HepG2 (cell line): ENCODE measurements at regions not wholly inside any gene's neighbourhood (a gene's known extent, or its start where the extent isn't known, plus 50 kb on each side); places are given as distances from the start of the nearest gene placed in this dataset.

Experiments
- ATAC-seq: fragments of 200-7000 bp; cut with Tn5 transposase; 3 replicates; pipeline ENCODE4 v1.9.1; 2020; ENCODE audit warnings: mild to moderate bottlenecking, moderate library complexity
- BruUV-seq: library from RNA; stranded (reverse); fragments of 400-500 nt; replicated peaks from 2 replicates; lab custom pipeline; 2021; lab: Mats Ljungman, UMichigan
- CTCF ChIA-PET: fragments of 300-600 bp; formaldehyde crosslinking; extraction: SDS; loops from one replicate; lab custom pipeline; 2021; ENCODE audit warnings: low total read pairs, inconsistent platforms, low intra/inter-chr PET ratio; lab: Yijun Ruan, JAX
- POLR2A ChIA-PET: fragments of 350-600 bp; sonication (Branson Sonifier 250); formaldehyde crosslinking; loops from one replicate; lab custom pipeline; 2020; ENCODE audit warnings: antibody characterized with exemption, inconsistent platforms; lab: Yijun Ruan, JAX
- DNase-seq: peaks from one replicate; pipeline ENCODE4 v3.0.0-alpha.2; 2015; ENCODE audit warnings: low spot score
- FAIRE-seq: peaks from 3 replicates; lab custom pipeline; 2011; peaks lifted over from hg19 to GRCh38; lab: Jason Lieb, UNC
- H2AFZ ChIP-seq: one replicate; pipeline ENCODE4 v1.6.1; 2011; ENCODE audit warnings: low read length, inconsistent platforms
- H3K27ac ChIP-seq: fragments of 300-600 bp; 3 replicates; pipeline ENCODE4 v1.8.0; 2011; ENCODE audit warnings: mixed run types, mild to moderate bottlenecking, mixed read lengths, low read length, inconsistent platforms; ENCODE audit not compliant: insufficient read depth; ENCODE audit errors: extremely low read length
- H3K27me3 ChIP-seq, 2 experiments: fragments of 200-600 bp in 1 of 2; 2 replicates in 1 of 2; 3 replicates in 1 of 2; pipeline versions ENCODE4 v1.6.0 to v1.8.0; 2011; ENCODE audit warnings: low read length in 2 of 2, mild to moderate bottlenecking in 2 of 2, moderate library complexity in 2 of 2, inconsistent platforms in 1 of 2; ENCODE audit not compliant: insufficient read depth in 2 of 2, control insufficient read depth in 1 of 2
- H3K36me3 ChIP-seq, 2 experiments: fragments of 200-600 bp in 1 of 2; replicated peaks in 1 of 2; 2 replicates in 1 of 2; 3 replicates in 1 of 2; pipeline versions ENCODE4 v1.5.1 to v1.8.0; 2011; ENCODE audit warnings: low read length in 2 of 2, inconsistent platforms in 1 of 2; ENCODE audit not compliant: insufficient read depth in 2 of 2, control insufficient read depth in 1 of 2
- H3K4me1 ChIP-seq: 2 replicates; pipeline ENCODE4 v1.5.1; 2012; ENCODE audit warnings: low read length, inconsistent platforms; ENCODE audit not compliant: insufficient read depth
- H3K4me2 ChIP-seq: 2 replicates; pipeline ENCODE4 v1.6.0; 2011; ENCODE audit warnings: low read depth, low read length, inconsistent platforms
- H3K4me3 ChIP-seq, 3 experiments: fragments of 200-600 bp in 1 of 3; sonication (generic), shearing (Covaris generic) in 1 of 3; replicated peaks in 1 of 3; 2 replicates each; pipeline ENCODE4 v1.5.1; 2011 to 2016; ENCODE audit warnings: low read length in 3 of 3, inconsistent platforms in 2 of 3, low read depth in 2 of 3, mild to moderate bottlenecking in 2 of 3, control low read depth in 1 of 3, mixed read lengths in 1 of 3; ENCODE audit not compliant: insufficient read depth in 1 of 3
- H3K79me2 ChIP-seq: one replicate; pipeline ENCODE4 v1.6.1; 2011; ENCODE audit warnings: low read length, inconsistent platforms; ENCODE audit not compliant: insufficient read depth
- H3K9ac ChIP-seq: 2 replicates; pipeline ENCODE4 v1.6.0; 2011; ENCODE audit warnings: mild to moderate bottlenecking, low read depth, low read length, inconsistent platforms; ENCODE audit not compliant: insufficient read depth
- H3K9me3 ChIP-seq: 2 replicates; pipeline ENCODE4 v1.5.1; 2012; ENCODE audit warnings: mild to moderate bottlenecking, low read length
- H4K20me1 ChIP-seq: 2 replicates; pipeline ENCODE4 v1.6.0; 2011; ENCODE audit warnings: inconsistent platforms, mild to moderate bottlenecking, low read length, moderate library complexity; ENCODE audit not compliant: insufficient read depth
- CBFB ChIP-seq: sonication (generic); formaldehyde crosslinking; IDR thresholded peaks from 2 replicates; pipeline ENCODE4 v1.4.0; 2020; ENCODE audit warnings: missing genetic modification reagents
- CBX1 ChIP-seq: IDR thresholded peaks from one replicate; pipeline ENCODE4 v1.6.1; 2016; ENCODE audit warnings: antibody characterized with exemption, low read depth
- HCFC1 ChIP-seq: fragments of 150-350 bp; IDR thresholded peaks from 2 replicates; pipeline ENCODE4 v1.6.1; 2014; ENCODE audit warnings: low read depth, low read length
- KLF16 ChIP-seq, 2 experiments: sonication (generic) in 1 of 2; formaldehyde crosslinking in 1 of 2; IDR thresholded peaks; 2 replicates each; pipeline versions ENCODE4 v1.6.1 to v1.8.0; 2016 to 2023; ENCODE audit warnings: missing genetic modification reagents in 2 of 2, missing compliant biosample characterization in 1 of 2
- RXRB ChIP-seq: IDR thresholded peaks from 2 replicates; pipeline ENCODE4 v1.6.1; 2016; ENCODE audit warnings: borderline replicate concordance, missing genetic modification reagents, missing compliant biosample characterization
- TAF15 ChIP-seq: fragments of 200-400 bp; formaldehyde crosslinking; IDR thresholded peaks from one replicate; pipeline ENCODE4 v1.6.1; 2018; ENCODE audit warnings: mild to moderate bottlenecking, low read depth, low read length; ENCODE audit not compliant: poor library complexity, severe bottlenecking
- TBX3 ChIP-seq: fragments of 450-650 bp; IDR thresholded peaks from 2 replicates; pipeline ENCODE4 v1.6.1; 2017; ENCODE audit warnings: antibody characterized with exemption, mild to moderate bottlenecking, inconsistent platforms, borderline replicate concordance
- TEAD3 ChIP-seq: optimal IDR thresholded peaks from 2 replicates; pipeline ENCODE3; 2016; ENCODE audit warnings: borderline replicate concordance
- XRCC5 ChIP-seq: fragments of 200-400 bp; formaldehyde crosslinking; optimal IDR thresholded peaks from 2 replicates; pipeline ENCODE3; 2017; ENCODE audit warnings: mild to moderate bottlenecking, low read length
- ZFP36 ChIP-seq: fragments of 150-350 bp; IDR thresholded peaks from 2 replicates; pipeline ENCODE4 v1.6.1; 2018; ENCODE audit warnings: borderline replicate concordance, low read length, low read depth; ENCODE audit not compliant: partially characterized antibody
- ZNF18 ChIP-seq: sonication (generic); formaldehyde crosslinking; IDR thresholded peaks from 2 replicates; pipeline ENCODE4 v1.8.0; 2022; ENCODE audit warnings: mild to moderate bottlenecking, missing genetic modification reagents; ENCODE audit not compliant: insufficient replicate concordance
- WGBS: methylation state at CpG from one replicate; pipeline ENCODE4 v1.1.6; 2017; ENCODE audit warnings: low lambda C conversion rate; 5-methylcytosine and 5-hydroxymethylcytosine counted together
- in situ Hi-C: cut with HindIII; loops from 2 replicates; pipeline ENCODE4 v1.10.0; 2017; ENCODE audit warnings: low pct_unique_long_range_greater_than_20kb; ENCODE audit not compliant: extremely low pct_ligation_motif_present
- intact Hi-C: fragments of 100-400 bp; cut with micrococcal nuclease; formaldehyde crosslinking; loops from one replicate; pipeline ENCODE4 v1.10.0; 2022; ENCODE audit not compliant: unreplicated experiment
- TF ChIP-seq, protein P1 (sequence below): sonication (generic); formaldehyde crosslinking; IDR thresholded peaks from 2 replicates; pipeline ENCODE4 v1.4.0; 2020; ENCODE audit warnings: missing genetic modification reagents

GRCh38 chr11:10941871-10942270, 84.0 kb upstream of the ZBED5 start:
- ChIA-PET CTCF (no interaction called here), POLR2A (no interaction called here)
- Histone ChIP-seq H3K79me2 (no peaks in the 10 kb centered on the region), H3K27ac (no peak overlapping the region), H3K9ac (no peak overlapping the region), H4K20me1 (no peaks in the 10 kb centered on the region), H3K4me1 (no peaks in the 10 kb centered on the region), H3K36me3 (no peaks in the 10 kb centered on the region), H3K4me3 (no peak overlapping the region), H3K9me3 (no peaks in the 10 kb centered on the region), H3K27me3 (peaks cover 0 to 4% of the 10 kb centered on the region in 2 experiments; a peak in 2 of 5 replicates), H2AFZ (no peak overlapping the region), H3K4me2 (no peak overlapping the region)
- no peak for FAIRE-seq
- WGBS: 0% methylated on average over 1 of the region's 1 CpG
- no peak for ATAC-seq
- in situ Hi-C loops: loop anchor here (25.0 kb wide), 1 partner anchor 845 kb away; no protein-coding TSS in a partner anchor
- intact Hi-C loops: no loop called here
- BruUV-seq: no TSS peak
- DNase-seq: no peak
- no peak for TF ChIP-seq ZNF18 (CRISPR knock-in tag)
- TF ChIP-seq TEAD3 (CRISPR knock-in tag): no peak
- TF ChIP-seq CBFB (CRISPR knock-in tag): no peak
- TF ChIP-seq ZFP36: no peak
- TF ChIP-seq TBX3: no peak
- TF ChIP-seq RXRB (CRISPR knock-in tag): no peak
- no peak for TF ChIP-seq CBX1
- no peak for TF ChIP-seq HCFC1
- no peak for TF ChIP-seq TAF15
- no peak for TF ChIP-seq KLF16 (CRISPR knock-in tag; IDR thresholded peaks at IDR 0.05)
- no peak for TF ChIP-seq XRCC5
- TF ChIP-seq, protein P1, sequence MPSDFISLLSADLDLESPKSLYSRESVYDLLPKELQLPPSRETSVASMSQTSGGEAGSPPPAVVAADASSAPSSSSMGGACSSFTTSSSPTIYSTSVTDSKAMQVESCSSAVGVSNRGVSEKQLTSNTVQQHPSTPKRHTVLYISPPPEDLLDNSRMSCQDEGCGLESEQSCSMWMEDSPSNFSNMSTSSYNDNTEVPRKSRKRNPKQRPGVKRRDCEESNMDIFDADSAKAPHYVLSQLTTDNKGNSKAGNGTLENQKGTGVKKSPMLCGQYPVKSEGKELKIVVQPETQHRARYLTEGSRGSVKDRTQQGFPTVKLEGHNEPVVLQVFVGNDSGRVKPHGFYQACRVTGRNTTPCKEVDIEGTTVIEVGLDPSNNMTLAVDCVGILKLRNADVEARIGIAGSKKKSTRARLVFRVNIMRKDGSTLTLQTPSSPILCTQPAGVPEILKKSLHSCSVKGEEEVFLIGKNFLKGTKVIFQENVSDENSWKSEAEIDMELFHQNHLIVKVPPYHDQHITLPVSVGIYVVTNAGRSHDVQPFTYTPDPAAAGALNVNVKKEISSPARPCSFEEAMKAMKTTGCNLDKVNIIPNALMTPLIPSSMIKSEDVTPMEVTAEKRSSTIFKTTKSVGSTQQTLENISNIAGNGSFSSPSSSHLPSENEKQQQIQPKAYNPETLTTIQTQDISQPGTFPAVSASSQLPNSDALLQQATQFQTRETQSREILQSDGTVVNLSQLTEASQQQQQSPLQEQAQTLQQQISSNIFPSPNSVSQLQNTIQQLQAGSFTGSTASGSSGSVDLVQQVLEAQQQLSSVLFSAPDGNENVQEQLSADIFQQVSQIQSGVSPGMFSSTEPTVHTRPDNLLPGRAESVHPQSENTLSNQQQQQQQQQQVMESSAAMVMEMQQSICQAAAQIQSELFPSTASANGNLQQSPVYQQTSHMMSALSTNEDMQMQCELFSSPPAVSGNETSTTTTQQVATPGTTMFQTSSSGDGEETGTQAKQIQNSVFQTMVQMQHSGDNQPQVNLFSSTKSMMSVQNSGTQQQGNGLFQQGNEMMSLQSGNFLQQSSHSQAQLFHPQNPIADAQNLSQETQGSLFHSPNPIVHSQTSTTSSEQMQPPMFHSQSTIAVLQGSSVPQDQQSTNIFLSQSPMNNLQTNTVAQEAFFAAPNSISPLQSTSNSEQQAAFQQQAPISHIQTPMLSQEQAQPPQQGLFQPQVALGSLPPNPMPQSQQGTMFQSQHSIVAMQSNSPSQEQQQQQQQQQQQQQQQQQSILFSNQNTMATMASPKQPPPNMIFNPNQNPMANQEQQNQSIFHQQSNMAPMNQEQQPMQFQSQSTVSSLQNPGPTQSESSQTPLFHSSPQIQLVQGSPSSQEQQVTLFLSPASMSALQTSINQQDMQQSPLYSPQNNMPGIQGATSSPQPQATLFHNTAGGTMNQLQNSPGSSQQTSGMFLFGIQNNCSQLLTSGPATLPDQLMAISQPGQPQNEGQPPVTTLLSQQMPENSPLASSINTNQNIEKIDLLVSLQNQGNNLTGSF (CRISPR knock-in tag): no peak
